HL-60 (cell line): ENCODE measurements at regions not wholly inside any gene's neighbourhood (a gene's known extent, or its start where the extent isn't known, plus 50 kb on each side); places are given as distances from the start of the nearest gene placed in this dataset.

Experiments used
- CTCF ChIP-seq: IDR thresholded peaks from one replicate; pipeline ENCODE4 v1.5.1; 2011; ENCODE audit warnings: low read length, control low read depth, inconsistent platforms; ENCODE audit not compliant: insufficient read depth
- GABPA ChIP-seq: IDR thresholded peaks from 2 replicates; pipeline ENCODE4 v1.6.1; 2012; ENCODE audit warnings: low read depth
- POLR2AphosphoS5 ChIP-seq: IDR thresholded peaks from 2 replicates; pipeline ENCODE4 v1.6.1; 2012; ENCODE audit warnings: low read depth
- REST ChIP-seq: IDR thresholded peaks from 2 replicates; pipeline ENCODE4 v1.6.1; 2012; ENCODE audit warnings: low read depth; ENCODE audit not compliant: insufficient replicate concordance
- SPI1 ChIP-seq: IDR thresholded peaks from 2 replicates; pipeline ENCODE4 v1.6.1; 2012; ENCODE audit warnings: low read depth, mild to moderate bottlenecking, borderline replicate concordance

- TF ChIP-seq POLR2AphosphoS5 (no peak), CTCF (no peak), GABPA (no peak), REST (no peak), SPI1 (no peak)
These were observed 102.4 kb downstream of the TFAP2A start for GRCh38 chr6:10312445-10312844.
